ENCODE measurements at regions not wholly inside any gene's neighbourhood (a gene's known extent, or its start where the extent isn't known, plus 50 kb on each side); places are given as distances from the start of the nearest gene placed in this dataset.
"Not testable (repeated sequence)": the region's sequence is repeated elsewhere in the genome, so short reads cannot be mapped to it uniquely, and the experiment has no call there.

DNA sequence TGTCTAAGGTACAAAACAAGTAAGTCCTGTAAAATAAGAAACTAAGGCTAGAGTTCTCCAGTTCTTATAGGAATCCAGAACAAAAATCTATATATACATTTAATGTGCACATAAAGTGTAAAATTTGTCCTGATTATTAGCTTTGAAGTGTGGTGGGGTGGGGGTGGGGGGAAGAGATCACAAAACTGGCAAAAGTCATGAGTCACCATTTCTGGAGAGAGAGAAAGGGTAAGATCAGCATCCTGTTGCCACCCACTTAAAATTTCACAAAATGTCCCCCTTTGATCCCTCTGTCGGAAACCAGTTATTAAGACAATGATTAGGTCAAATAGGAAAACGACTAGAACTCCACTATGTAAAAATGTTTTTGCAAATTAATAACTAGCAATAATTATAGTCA, 482.0 kb upstream of the POU3F2 start:
- FAIRE-seq: no peak

DNA sequence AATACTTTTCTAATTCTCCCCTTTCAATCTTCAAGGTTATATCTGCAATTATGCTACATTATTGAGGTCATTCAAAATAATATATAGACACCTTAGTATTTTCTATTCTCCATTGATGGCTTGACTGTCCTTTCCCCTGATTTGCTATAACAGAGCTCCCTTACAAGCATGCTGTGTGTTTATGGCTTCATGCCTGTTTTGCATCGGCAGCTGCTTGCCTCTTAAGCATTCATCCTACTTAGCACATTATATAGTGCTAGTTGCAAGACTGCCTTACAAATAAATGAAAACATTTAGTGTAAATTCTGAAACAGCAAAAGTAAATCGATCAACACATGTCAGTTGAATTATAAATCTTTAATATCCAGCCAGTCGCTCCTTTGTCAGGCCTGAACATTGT, 476.2 kb upstream of the POU3F2 start:
- no peak for FAIRE-seq

DNA sequence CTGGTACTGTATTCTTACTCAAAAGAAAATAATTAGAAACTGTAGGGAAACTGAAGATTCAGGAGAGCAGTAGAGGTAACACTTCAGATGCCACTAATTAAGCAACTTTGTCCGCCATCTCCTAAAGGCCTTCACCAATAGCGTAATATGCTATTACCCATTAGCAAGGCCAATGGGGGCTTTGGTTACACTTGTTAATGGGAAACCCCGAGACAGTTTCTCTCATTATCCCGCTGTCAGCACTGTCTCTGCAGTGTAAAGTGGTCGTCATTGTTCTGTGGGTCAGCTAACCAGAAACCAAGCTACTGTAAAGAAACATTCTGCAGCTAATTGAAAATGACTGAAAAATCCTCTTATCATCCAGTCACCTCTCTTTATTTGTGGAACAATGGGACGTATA, 468.0 kb upstream of the POU3F2 start:
- FAIRE-seq: no peak

DNA sequence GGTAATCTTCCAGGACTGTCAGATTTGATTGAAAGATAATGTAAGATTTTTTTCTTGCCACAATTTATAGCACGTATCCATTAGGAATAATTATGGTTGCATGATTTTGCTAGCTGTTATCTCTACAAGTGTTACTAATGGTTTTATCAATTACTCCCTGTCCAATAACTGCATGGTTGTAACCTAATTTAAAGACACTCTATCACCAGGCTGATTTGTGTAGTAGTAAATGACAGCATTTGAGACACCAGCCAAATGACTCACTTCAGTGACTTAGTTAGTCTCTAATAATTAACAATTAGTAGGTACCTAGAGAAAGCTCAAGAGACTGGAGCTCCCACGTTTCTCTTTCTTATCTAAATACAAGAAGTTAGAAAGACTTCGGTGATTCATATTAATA, 453.8 kb upstream of the POU3F2 start:
- no peak for FAIRE-seq

DNA sequence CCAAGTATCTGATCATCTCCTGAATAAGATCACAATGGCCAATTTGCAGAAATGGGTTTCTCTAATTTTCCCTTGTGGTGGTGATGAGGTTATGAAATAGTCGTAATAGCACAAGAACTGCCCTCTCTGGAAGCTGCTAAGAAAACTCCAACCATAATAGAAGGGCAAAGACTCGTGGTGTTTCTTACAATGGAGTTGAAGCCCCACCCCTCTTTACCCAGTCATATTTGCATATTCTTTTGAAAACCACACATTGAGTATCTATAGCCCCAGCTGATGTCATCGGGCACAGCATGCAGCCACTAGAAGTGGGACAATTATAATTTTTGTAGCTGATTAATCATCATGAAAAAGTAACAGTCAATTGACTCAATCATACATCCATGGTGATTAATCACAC, 452.1 kb upstream of the POU3F2 start:
- no peak for FAIRE-seq

DNA sequence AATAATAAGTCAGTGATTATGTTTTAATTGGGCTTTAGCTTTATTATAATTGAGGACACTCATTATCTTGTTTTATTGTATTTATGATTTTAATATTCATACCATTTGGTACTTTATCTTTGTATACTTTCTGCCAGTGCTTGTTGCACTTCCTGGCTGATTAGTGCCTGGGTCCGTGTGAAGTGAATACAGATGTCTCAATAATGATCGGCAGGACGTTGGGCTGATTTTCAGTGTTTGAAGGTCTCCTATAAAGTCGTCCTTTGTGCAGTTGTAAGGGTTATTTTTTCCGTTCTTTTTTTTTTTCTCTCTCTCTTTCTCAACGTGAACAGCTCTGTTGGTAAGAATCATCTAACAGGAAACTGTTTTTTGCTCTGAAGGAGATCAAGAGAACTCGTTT, 450.0 kb upstream of the POU3F2 start:
- no peak for FAIRE-seq

DNA sequence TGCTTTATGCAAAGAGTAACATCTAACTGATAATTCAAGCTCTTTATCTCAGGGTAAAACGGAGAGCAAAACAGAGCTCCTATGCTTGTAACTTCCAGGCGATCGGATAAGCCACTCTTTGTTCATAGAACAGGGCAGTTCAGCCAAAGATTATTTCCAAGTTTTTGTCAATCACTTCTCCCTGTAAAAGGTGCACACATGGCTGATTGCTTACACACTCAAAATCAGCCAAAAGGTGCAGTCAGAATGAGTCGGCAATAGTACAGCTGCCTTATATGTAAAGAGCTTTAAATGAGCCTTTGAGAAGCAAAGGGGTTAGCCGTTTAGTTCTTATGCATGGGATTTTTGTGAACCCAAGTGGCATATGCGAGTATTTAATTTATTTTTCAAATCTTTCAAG, 449.6 kb upstream of the POU3F2 start:
- FAIRE-seq: no peak

DNA sequence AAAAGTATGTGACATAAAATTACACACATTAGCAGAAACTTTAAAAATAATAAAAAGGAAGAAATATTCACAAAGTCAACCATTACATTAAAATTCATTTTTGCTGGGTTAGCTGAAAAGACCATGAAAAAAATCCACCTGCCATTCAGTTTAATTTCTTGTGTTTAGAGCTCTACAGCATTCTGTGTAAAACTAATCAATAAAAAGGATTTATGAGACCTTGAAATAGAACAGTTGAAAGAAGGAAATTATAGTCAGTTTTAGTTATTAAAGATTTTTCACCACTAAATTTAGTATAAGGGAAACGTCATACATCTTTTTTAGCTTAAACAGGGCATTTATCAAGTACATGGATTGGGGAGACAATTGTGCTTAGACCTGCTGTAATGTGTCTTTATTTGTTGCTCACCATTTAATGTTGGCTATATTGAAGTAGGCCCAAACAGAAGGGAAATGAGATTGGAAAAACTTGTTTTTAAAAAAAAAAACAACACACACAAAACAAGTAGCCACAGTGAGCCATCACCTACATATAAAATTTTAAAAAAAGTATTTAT, 438.7 kb upstream of the POU3F2 start:
- no peak for FAIRE-seq

DNA sequence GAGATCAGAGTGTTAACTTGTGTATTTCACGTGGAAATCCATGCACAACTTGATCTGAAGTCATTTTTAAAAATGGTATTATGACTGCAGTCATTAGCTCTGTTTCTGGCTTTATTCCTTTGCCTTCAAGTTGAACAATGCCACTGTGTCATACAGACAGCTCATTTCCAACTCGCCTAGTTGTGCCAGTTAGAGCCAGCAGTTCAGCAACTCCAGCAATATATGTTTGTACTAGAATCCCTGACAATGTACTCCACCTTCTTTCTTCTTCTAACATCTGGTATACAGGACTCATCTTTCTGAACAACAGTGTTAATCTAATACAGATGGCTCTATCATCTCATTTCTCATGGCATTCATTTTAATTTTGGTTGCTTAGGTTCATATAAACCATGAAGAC, 418.3 kb upstream of the POU3F2 start:
- FAIRE-seq: no peak

DNA sequence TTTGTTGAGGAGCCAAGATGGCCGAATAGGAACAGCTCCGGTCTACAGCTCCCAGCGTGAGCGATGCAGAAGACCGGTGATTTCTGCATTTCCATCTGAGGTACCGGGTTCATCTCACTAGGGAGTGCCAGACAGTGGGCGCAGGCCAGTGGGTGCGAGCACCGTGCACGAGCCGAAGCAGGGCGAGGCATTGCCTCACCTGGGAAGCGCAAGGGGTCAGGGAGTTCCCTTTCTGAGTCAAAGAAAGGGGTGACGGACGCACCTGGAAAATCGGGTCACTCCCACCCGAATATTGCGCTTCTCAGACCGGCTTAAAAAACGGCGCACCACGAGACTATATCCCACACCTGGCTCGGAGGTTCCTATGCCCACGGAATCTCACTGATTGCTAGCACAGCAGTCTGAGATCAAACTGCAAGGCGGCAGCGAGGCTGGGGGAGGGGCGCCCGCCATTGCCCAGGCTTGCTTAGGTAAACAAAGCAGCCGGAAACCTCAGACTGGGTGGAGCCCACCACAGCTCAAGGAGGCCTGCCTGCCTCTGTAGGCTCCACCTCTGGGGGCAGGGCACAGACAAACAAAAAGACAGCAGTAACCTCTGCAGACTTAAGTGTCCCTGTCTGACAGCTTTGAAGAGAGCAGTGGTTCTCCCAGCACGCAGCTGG, 417.7 kb upstream of the POU3F2 start:
- FAIRE-seq: not testable (repeated sequence)

DNA sequence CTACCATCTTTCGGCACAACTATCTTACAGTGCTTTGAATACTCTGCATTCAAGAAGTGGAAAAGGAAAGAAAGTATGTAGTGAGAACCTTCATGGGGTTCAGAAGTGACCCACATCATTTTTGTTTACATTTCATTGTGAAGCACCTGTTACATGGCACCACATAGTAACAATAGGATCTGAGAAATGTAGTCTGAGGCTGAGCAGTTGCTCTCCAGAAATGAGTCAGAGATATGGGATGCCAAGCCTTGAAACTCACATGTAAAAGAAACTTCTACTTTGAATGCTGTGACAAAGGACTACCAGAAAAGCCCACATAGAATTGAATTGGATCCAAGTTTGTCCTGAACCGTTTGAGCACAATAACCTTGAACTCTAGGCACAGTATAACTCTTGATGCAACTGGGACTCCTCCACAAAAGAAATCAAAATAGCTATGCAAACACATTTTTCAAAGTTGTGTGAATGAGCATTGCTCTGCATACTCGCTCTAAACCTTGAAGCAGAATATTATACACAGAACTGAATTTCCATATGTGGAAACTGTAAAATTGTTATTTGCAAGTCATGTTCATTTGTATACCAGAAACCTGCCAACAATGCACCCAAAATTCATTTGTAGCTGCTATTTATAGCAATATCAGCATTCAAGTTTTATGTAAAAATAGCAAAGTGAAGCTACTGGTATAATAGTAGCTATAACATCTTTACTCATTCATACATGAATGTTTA, 400.9 kb upstream of the POU3F2 start:
- no peak for FAIRE-seq

DNA sequence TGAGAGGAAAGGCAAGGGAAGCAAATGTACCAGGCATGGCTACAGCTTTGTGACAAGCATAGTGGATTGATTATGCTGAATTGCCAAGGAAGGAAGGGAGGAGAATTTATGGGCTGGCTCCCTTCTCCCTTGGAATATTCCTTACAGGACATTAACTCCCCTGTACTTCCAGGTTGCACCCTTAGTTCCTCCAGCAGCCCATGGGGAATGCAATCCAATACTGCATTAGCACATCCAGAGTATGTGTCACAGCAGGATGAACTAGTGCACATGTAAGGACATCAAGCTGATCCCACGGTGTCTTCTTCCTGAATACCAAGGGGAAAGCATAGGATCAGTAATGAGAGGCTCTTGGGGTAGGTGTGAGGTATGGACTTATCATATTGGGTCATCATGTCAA, 390.7 kb upstream of the POU3F2 start:
- no peak for FAIRE-seq

DNA sequence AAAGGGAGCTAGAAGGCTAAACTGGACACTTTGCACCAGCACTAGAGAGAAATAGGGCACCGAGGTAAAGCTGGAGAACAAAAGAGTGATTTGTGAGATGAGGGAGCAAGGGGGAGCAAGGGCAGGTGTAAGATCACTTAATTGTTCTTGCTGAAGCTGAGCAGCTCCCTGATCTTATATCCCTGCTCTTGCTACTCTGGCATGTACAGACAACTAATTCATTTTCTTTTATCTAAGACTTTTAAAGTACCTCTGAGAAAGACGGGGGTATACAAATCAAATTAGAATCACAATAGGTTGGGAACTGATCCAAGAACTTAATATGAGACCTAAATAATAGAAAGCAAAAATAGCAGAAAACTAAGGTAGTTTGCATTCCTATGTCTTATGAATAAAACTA, 381.7 kb upstream of the POU3F2 start:
- FAIRE-seq: no peak

DNA sequence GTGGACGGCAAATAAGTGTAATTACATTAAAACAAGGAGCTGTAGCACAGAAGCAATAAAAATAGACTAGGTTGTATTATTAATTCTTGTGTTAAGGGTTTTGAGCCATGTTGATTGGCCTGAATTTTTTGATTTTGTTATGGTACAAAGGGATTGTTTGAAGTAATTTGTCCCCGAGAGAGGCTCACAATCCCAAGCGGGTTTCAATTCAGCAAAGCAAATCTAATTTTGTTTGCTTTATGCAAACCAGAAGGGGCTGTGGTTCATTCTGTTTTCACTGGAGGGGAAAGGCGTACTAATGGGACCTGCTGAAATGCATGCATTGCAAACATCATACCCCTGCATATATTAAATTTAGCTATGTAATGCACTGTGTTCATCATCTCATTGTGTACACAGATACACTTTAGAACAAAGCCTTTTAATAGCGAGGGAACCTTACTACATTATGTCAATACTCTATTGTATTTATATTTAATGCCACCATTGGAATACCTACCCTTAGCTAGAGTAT, 379.5 kb upstream of the POU3F2 start:
- FAIRE-seq: no peak

DNA sequence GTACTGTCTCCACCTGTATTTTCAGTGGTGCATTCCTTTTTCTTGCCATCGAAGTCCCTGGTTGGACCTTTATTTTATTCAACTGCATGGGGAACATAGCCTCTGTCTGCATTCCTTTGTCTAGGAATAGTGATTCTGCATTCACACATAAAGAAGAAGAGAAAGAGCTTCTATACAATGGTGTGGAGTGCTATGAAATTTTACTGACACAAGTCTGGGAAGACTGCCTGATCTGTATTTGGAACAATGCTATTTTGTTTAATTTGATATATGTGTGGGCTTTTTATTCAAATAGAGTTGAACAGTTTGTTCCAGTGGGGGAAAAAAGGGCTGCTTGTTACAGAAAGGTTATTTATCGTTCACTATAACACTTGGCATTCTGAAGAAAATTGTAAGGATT, 375.7 kb upstream of the POU3F2 start:
- no peak for FAIRE-seq

DNA sequence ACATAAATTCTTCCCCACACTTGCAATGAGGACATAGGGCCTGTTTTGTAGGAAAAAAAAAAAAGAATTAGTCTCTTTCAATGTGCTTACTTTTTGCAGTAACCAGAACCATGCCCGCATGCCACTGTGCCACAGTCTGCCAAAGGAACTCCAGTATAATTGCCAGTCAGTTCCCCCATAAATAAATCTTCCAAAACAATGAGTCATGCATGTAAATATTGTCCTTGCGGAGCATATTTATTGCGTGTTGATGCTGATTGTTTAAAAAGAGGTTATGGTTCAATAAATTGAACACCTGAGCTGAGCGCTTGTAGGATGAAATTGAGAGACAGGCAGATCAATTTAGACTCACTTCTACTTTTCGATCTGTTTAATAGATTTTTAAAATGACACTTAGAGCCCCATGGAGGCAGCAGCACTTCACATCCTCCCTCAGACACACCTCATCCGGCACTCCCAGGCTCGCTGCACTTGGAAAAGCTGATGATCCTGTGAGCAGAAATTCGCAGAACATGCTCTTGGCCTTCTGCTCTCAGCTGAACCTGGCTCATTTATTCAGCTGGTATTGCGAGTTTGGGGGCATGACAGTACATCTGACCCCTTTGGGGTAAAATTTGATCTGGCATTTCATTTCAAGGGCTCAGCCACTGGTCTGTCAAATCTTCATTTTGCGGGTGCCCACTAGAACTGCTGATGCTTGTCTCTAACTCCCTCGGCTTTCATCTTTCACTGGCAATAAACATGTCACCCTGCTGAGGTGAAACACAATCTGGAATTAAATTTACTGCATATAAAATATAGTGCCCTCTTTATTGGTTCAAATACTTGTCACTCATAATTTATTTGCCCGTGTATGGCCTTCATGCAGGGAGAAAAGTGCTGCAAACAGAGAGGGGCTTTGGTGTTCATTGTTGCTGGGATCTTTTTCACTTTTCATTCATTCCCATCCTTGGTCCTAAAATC, 371.1 kb upstream of the POU3F2 start:
- FAIRE-seq: no peak

DNA sequence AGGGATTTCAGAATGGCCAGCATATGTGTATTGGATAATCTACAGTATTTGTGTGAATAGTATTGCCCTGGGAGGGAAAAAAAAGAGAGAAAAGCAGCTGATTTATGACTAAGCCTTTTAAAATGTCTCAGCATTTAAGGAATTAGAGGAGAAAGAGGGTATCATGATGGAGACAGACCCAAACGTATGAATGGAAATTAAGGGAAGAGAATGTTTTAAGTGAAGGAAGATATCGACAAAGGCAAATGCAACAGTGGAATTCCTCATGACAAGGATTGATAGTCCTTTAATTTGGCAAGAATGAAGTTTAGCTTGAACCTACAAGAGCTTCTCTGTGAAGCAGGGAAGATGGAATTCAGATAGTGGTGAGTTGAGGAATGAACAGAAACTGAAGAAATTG, 367.3 kb upstream of the POU3F2 start:
- FAIRE-seq: no peak

DNA sequence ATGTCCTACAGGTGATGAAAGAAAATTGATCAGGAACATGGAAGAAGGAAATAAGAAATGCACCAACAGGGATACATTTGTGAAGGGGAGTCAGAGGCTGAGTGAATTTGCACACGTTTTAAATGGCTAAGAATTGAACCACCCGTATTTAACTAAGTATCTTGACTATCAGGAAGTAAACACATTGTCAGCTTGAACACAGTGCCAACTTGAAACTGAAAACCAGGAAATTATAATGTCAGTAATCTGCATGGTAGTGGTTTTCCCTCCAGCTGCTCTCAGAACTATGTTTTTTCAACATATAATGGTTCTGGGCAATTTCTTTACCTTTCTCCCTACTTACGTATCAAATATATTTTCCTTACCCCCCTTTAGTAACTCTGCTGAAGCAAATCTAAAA, 366.5 kb upstream of the POU3F2 start:
- FAIRE-seq: no peak

DNA sequence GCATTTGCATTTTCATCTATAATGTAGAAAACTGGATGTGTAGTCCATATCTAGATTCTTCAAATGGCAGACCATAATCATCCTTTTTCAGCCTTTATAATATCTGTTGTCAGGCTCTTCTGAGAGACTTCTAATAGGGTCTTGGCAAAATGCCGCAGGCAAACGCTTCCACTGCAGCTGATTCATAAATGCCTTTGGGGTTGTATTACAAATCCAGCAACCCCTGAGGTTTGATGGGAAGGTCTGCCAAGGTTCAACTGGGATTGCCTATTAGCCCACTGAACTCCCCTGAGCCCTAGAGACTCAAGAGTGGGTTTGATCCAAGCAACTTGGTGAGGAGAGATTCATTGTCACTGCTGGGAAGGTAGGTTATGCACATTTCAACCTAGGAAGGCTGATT, 365.2 kb upstream of the POU3F2 start:
- no peak for FAIRE-seq

DNA sequence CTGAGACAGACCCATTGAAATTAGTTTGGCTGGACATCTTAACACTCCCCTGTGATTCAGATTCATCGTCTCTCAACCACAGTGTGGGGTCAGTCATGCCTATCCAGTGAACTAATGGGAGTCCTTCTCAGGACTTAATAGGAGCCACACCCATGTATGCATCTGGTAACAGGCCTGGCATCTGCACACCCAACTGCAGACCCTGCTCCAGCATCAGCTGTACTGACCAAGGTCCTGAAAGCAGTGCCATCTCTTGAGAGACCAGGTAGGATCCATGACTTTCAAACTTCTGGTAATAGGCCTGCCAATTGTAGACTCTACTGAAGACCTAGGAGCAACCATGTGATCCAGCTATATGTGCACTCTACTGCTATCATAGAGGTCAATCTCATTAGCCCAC, 363.6 kb upstream of the POU3F2 start:
- FAIRE-seq: no peak

DNA sequence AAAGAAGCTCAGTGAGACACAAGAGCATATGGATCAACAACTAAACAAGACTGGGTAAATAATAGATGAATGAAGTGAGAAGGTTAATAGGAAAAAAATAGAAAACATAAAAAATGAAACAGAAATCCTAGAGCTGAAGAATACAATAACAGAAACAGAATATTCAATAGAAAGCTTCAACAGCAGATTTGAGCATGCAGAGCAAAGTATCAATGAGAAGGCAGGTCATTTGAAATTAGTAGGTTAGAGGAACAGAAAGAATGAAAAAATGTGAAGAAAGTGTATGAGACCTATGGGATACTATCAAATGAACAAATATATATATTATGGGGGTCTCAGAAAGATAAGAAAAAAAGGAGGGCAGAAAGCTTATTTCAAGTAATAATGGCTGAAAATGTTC, 362.9 kb upstream of the POU3F2 start:
- FAIRE-seq: no peak

DNA sequence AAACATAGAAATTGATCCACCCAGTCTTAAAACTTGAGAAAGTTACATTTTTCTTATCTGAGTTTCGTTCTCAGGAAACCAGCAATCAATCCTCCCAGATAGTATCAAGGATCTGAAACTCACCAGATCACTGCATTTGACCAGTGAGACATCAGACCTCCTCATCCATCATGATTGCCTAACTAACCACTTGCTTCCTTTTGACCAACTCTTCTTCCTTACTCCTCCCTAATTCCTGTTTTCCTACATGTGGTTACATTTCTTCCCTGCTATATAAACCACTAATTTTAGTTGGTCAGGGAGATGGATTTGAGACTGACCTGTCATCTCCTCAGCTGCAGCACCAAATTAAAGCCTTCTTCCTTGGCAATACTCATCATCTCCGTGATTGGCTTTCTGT, 357.1 kb upstream of the POU3F2 start:
- FAIRE-seq: no peak

DNA sequence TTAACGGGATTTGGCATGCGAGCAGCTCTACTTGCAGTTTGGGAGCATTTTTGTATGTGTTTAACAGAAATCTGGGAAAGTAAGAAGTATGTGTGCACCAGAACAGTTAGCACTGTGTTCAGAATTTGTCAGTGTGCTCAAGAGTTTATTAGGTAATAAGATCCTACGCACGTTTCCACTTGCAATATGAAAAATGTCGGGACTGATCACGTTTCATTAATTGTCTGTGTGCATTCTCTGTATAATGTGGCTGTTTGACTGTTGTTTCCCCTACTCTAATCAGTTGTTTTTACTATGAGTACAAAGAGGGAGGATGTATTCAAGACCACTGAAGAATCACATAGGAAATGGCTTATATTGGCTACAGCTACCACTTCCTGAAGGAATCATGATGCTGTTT, 349.7 kb upstream of the POU3F2 start:
- no peak for FAIRE-seq

Data from islet of Langerhans (tissue), 1 donor.